GM12878 (cell line): ENCODE measurements at regions not wholly inside any gene's neighbourhood (a gene's known extent, or its start where the extent isn't known, plus 50 kb on each side); places are given as distances from the start of the nearest gene placed in this dataset.

Experiments used
- HDAC2 ChIP-seq: fragments of 200-600 bp; sonication (generic); IDR thresholded peaks from 2 replicates; pipeline ENCODE4 v1.6.1; 2017
- STAT3 ChIP-seq: IDR thresholded peaks from 2 replicates; pipeline ENCODE4 v1.6.1; 2011; ENCODE audit warnings: low read depth, low read length, improper control_type of control experiment
- TF ChIP-seq, protein P1 (sequence below), 3 experiments: IDR thresholded peaks in 2 of 3; conservative IDR thresholded peaks in 1 of 3; 2 replicates each; pipeline ENCODE4 v1.5.1; 2011; ENCODE audit warnings: low read depth in 3 of 3, low read length in 3 of 3, mild to moderate bottlenecking in 3 of 3, control low read depth in 2 of 3, moderate library complexity in 2 of 3, inconsistent platforms in 1 of 3, mixed read lengths in 1 of 3; ENCODE audit not compliant: control insufficient read depth in 2 of 3, insufficient read depth in 1 of 3; ENCODE audit errors: extremely low read depth in 1 of 3
- TF ChIP-seq, protein P2 (sequence below): fragments of 450-650 bp; IDR thresholded peaks from 2 replicates; pipeline ENCODE4 v1.6.1; 2017; ENCODE audit warnings: low read depth, mild to moderate bottlenecking, moderate library complexity

DNA sequence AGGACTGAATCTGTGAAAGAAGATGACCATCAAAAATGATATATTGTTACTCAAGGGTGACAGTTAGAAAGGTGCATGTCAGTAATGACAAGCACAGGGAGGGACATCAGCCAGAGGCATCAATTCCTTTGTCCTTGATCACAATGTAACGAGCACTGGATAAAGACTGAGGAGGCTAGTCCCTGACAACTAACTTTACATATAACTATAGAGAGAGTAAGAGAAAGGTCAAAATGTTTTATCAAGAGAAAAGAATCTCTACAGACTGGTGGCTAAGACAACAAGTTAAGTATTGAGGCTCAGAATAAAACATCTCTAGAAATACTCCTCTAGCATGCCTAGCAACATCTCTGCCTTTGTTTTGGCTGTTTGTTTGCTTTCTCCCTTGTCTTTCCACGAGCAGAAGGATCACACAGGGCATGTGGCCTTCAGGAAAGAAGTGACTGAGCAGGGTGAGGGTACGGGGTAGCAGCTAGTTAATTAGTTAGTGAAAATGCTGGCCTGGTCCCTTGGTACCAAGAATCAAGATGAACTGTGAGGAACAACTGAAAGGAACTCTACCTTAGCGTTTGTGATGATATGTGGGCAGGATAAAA, 724.1 kb upstream of the MEF2C start:
- TF ChIP-seq, protein P1, sequence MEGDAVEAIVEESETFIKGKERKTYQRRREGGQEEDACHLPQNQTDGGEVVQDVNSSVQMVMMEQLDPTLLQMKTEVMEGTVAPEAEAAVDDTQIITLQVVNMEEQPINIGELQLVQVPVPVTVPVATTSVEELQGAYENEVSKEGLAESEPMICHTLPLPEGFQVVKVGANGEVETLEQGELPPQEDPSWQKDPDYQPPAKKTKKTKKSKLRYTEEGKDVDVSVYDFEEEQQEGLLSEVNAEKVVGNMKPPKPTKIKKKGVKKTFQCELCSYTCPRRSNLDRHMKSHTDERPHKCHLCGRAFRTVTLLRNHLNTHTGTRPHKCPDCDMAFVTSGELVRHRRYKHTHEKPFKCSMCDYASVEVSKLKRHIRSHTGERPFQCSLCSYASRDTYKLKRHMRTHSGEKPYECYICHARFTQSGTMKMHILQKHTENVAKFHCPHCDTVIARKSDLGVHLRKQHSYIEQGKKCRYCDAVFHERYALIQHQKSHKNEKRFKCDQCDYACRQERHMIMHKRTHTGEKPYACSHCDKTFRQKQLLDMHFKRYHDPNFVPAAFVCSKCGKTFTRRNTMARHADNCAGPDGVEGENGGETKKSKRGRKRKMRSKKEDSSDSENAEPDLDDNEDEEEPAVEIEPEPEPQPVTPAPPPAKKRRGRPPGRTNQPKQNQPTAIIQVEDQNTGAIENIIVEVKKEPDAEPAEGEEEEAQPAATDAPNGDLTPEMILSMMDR (IDR thresholded peaks at IDR 0.05 in 2 of 3, conservative IDR thresholded peaks at IDR 0.05 in 1 of 3; ENCODE audit: control insufficient read depth in 2 of 3, extremely low read depth in 1 of 3, insufficient read depth in 1 of 3, low read depth in 3 of 3, low read length in 3 of 3): no peak
- TF ChIP-seq HDAC2: no peak
- TF ChIP-seq, protein P2, sequence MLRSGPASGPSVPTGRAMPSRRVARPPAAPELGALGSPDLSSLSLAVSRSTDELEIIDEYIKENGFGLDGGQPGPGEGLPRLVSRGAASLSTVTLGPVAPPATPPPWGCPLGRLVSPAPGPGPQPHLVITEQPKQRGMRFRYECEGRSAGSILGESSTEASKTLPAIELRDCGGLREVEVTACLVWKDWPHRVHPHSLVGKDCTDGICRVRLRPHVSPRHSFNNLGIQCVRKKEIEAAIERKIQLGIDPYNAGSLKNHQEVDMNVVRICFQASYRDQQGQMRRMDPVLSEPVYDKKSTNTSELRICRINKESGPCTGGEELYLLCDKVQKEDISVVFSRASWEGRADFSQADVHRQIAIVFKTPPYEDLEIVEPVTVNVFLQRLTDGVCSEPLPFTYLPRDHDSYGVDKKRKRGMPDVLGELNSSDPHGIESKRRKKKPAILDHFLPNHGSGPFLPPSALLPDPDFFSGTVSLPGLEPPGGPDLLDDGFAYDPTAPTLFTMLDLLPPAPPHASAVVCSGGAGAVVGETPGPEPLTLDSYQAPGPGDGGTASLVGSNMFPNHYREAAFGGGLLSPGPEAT: no peak
- TF ChIP-seq STAT3: no peak
